Activated naive CD8-positive, alpha-beta T cell treated with anti-CD3 and anti-CD28 coated beads, Interleukin-2, amount 10 ng/mL, durations not matched to agents 7 days and 5 days (primary cell): ENCODE measurements at regions not wholly inside any gene's neighbourhood (a gene's known extent, or its start where the extent isn't known, plus 50 kb on each side); places are given as distances from the start of the nearest gene placed in this dataset.

Experiments
- ATAC-seq: fragments of 150-1000 bp; cut with Tn5 transposase; one replicate; pipeline ENCODE4 v1.10.0; 2021; ENCODE audit warnings: low read depth, moderate library complexity
- POLR2A ChIA-PET: fragments of 350-600 bp; sonication (Branson Sonifier 250); formaldehyde crosslinking; loops from one replicate; lab custom pipeline; 2021; ENCODE audit warnings: antibody characterized with exemption; lab: Charles Lee
- DNase-seq: peaks from one replicate; pipeline ENCODE4 v3.0.0; 2021
- H3K27ac Mint-ChIP-seq: one replicate; pipeline ENCODE4 v1.8.0; 2022; ENCODE audit warnings: mild to moderate bottlenecking, mixed read lengths
- H3K27me3 Mint-ChIP-seq: one replicate; pipeline ENCODE4 v1.8.0; 2022; ENCODE audit warnings: mild to moderate bottlenecking, moderate library complexity, mixed read lengths
- H3K36me3 Mint-ChIP-seq: one replicate; pipeline ENCODE4 v1.8.0; 2021; ENCODE audit warnings: mild to moderate bottlenecking, mixed read lengths
- H3K4me1 Mint-ChIP-seq: one replicate; pipeline ENCODE4 v1.8.0; 2021; ENCODE audit warnings: mixed read lengths
- H3K4me3 Mint-ChIP-seq: one replicate; pipeline ENCODE4 v1.8.0; 2022; ENCODE audit warnings: mild to moderate bottlenecking, moderate library complexity, mixed read lengths
- H3K9me3 Mint-ChIP-seq: one replicate; pipeline ENCODE4 v1.8.0; 2021; ENCODE audit warnings: mixed read lengths

DNA sequence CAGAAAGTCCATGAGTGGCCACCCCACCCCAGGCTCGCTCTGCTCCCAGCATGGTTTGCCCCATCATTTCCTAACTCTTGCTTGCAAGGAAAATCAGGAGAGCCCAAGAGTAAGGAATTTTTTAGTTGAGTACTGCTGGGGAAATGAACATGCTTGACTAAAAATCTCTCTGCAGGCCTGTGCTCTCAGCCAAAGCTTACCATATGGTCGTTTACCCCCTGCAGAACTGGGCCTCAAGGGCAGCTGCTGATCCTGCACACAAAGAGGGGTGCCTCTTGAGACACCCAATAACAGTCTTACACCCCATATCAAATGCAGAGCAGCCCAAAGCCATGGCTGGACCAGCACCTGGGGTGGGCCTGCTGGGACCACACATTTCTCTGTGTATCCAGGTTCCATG, 183.2 kb downstream of the CXCL12 start:
- Mint-ChIP-seq H3K27ac (no peak overlapping the region), H3K4me3 (no peak overlapping the region), H3K4me1 (no peaks in the 10 kb centered on the region), H3K9me3 (peaks cover 1% of the 10 kb centered on the region), H3K36me3 (no peaks in the 10 kb centered on the region), H3K27me3 (peaks cover 2% of the 10 kb centered on the region)
- DNase-seq: no peak
- no peak for ATAC-seq
- POLR2A ChIA-PET: no interaction called here

DNA sequence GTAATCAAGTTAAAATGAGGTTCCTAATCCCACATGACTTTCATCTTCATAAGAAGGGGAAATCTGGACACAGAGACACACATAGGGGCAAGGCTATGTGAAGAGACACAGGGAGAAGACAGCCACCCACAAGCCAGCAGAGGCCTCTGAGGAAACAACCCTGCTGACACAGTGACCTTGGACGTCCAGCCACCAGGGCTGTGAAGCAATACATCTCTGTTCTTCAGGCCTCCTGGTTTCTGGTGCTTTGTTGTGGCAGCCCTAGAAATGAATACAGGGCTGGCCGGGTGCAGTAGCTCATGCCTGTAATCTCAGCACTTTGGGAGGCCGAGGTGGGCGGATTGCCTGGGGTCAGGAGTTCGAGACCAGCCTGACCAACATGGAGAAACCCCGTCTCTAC, 183.9 kb downstream of the CXCL12 start:
- H3K9me3 Mint-ChIP-seq: peaks cover 1% of the 10 kb centered on the region
- POLR2A ChIA-PET: no interaction called here

DNA sequence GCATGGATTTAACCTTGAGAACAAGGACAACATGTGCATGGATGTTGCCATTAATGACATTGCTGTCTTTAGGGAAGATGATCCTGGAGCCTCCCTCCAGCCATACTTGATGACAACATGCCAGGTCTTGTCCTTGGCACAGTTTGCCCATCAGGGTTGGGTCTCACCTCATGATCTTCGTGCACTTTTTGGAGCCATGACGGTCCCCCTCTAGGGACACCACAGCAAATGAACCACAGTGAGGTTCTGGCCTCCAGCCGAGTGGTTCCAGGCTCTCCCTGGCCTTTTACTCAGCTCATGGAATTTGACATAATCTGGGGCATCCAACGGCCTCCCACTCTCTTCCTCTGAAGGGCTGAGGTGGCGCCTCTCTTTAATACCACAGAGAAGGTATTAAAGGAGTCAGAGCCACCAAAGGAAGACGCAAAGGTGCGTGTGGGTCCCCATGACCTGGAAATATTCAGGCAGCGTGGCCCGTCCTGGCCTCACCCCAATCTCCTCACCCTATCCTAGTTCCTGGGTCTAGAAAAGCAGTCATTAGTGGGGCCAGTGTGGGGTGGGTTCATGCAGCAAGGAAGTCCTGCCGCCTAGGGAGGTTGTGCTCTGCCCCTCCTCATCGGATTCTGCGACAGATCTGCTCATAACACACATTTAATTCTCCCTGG, 184.8 kb downstream of the CXCL12 start:
- POLR2A ChIA-PET: no interaction called here
- no peak for DNase-seq
- peaks cover 4% of the 10 kb centered on the region for H3K27me3 Mint-ChIP-seq

More for the DNA sequence above, 183.9 kb downstream of the CXCL12 start:
- H3K4me3 Mint-ChIP-seq: no peak overlapping the region
- H3K4me1 Mint-ChIP-seq: no peaks in the 10 kb centered on the region
- H3K27ac Mint-ChIP-seq: no peak overlapping the region
- no peak for DNase-seq
- H3K36me3 Mint-ChIP-seq: no peaks in the 10 kb centered on the region
- peaks cover 4% of the 10 kb centered on the region for H3K27me3 Mint-ChIP-seq
- no peak for ATAC-seq

DNA sequence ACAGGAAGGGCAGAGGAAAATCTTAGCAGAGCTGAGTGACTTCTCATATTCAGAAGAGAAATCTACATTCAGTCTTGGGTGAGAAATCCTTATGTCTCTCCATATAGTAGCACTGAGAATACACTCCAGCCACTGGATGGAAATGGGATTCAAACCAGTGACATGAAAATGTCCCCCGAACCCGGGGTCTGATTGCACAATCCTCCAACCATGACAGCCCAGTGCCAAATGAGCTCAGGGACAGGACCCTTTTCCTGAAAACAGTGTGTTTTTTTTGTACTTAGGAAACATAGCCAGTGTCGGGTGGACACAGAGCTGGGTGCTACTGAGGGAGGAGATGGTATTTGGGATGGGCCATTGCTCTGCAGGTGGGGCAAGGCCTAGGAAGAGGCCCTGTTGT, 185.6 kb downstream of the CXCL12 start:
- POLR2A ChIA-PET: no interaction called here

More for the DNA sequence above, 184.8 kb downstream of the CXCL12 start:
- no peaks in the 10 kb centered on the region for H3K36me3 Mint-ChIP-seq
- no peak overlapping the region for H3K27ac Mint-ChIP-seq
- ATAC-seq: no peak
- no peak overlapping the region for H3K4me3 Mint-ChIP-seq
- peaks cover 1% of the 10 kb centered on the region for H3K9me3 Mint-ChIP-seq
- H3K4me1 Mint-ChIP-seq: no peaks in the 10 kb centered on the region

DNA sequence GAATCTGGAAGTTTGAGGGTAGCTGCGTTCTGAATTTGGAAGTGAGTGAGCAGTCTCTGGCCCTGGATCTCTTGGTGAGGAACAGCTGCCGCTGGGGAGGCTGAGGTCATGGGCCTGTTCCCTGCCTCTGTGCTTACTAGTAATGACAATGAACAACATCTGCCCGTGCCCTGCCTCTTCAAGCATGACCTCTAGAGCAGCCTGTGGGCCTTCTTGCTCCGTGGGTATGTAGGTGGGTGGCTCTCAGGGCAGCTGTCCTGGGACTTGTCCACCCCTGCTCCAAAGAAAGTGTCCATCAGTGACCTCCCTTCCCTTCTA, 186.2 kb downstream of the CXCL12 start:
- no peak overlapping the region for H3K27ac Mint-ChIP-seq
- peaks cover 5% of the 10 kb centered on the region for H3K27me3 Mint-ChIP-seq
- peaks cover 1% of the 10 kb centered on the region for H3K9me3 Mint-ChIP-seq
- POLR2A ChIA-PET: no interaction called here
- no peaks in the 10 kb centered on the region for H3K36me3 Mint-ChIP-seq
- ATAC-seq (no peak), DNase-seq (no peak)
- H3K4me1 Mint-ChIP-seq: no peaks in the 10 kb centered on the region
- H3K4me3 Mint-ChIP-seq: no peak overlapping the region

More for the DNA sequence above, 185.6 kb downstream of the CXCL12 start:
- H3K9me3 Mint-ChIP-seq: peaks cover 1% of the 10 kb centered on the region
- DNase-seq: no peak
- H3K27ac Mint-ChIP-seq: no peak overlapping the region
- no peaks in the 10 kb centered on the region for H3K36me3 Mint-ChIP-seq
- peaks cover 6% of the 10 kb centered on the region for H3K27me3 Mint-ChIP-seq
- no peak for ATAC-seq
- no peak overlapping the region for H3K4me3 Mint-ChIP-seq
- no peaks in the 10 kb centered on the region for H3K4me1 Mint-ChIP-seq

DNA sequence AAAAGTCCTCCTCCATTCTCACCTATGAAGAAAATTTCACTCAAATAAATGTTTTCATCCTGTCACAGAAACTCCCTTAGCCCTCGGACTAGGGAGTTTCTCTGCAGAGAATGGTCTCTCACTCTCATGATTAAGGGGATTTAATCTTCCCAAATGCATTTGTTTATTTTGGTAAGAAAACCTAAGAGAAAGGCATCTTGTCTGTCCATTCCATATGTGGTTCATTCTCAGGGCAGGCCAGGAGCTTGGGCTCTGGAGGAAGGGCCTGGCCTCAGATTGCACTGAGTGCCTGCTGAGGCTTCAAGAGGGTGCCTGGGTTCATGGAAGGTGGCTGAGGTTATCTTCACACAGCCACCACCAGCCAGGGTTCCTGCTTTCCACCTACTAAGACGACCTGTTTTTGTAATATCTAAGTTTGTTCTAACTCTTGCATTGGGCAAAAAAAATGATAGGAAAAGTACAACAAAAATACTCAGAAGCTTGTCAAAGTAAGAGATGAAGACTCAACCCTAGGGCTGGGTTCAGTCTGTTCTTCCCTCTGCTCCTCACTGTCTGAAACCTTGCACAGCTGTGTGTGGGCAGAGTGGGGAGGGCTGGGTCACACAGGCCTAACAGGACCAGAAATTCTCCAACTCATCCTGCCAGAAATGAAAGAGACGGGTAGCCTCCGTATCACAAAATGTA, 186.7 kb downstream of the CXCL12 start:
- POLR2A ChIA-PET: no interaction called here
- peaks cover 5% of the 10 kb centered on the region for H3K27me3 Mint-ChIP-seq
- no peak for DNase-seq

DNA sequence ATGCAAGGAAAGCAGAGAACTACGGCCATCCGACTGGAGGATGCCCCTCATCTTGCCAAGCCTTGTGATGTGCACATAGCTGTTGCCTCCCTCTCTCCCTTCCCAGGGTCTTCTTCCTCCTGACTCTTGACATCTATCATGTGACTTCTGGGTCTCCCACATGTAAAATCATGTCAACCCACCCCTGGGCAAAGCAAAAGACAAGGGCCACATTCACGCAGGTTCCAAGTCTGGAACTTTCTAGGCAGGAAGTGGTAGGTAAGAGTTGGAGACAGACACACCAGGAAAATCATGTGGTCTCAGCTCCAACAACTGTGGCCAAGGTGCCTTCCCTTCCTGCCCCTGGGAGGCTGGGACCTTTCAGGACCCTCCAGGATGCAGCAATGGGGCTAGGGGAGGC, 187.3 kb downstream of the CXCL12 start:
- no peaks in the 10 kb centered on the region for H3K4me1 Mint-ChIP-seq
- H3K36me3 Mint-ChIP-seq: no peaks in the 10 kb centered on the region
- POLR2A ChIA-PET: no interaction called here

More for the DNA sequence above, 186.7 kb downstream of the CXCL12 start:
- Mint-ChIP-seq H3K4me1 (no peaks in the 10 kb centered on the region), H3K4me3 (no peak overlapping the region), H3K36me3 (no peaks in the 10 kb centered on the region), H3K27ac (no peak overlapping the region), H3K9me3 (peaks cover 1% of the 10 kb centered on the region)
- ATAC-seq: no peak

DNA sequence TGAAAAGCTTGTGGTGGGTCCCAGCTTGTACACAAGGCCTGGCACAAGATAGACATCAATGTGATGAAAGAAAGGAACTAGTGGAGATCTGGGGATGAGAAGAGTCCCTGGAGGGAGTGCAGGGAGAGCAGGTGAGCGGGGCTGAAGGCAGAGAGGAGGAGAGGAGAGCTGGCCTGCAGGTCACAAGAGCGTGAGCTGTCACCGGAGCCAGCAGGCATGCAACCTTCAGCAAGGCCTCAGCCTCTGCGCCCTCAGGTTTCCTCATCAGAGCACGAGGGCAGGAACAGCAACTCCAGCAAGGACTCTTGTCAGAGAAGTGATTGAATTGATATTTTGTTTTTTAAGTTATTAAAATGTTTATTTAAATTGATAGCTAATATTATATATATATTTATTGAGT, 188.6 kb downstream of the CXCL12 start:
- no peak overlapping the region for H3K4me3 Mint-ChIP-seq
- H3K36me3 Mint-ChIP-seq: no peaks in the 10 kb centered on the region
- peaks cover 5% of the 10 kb centered on the region for H3K27me3 Mint-ChIP-seq
- no peak for DNase-seq
- H3K27ac Mint-ChIP-seq: no peak overlapping the region
- H3K4me1 Mint-ChIP-seq: no peaks in the 10 kb centered on the region
- POLR2A ChIA-PET: no interaction called here
- ATAC-seq: no peak
- H3K9me3 Mint-ChIP-seq: peaks cover 1% of the 10 kb centered on the region

More for the DNA sequence above, 187.3 kb downstream of the CXCL12 start:
- Mint-ChIP-seq H3K9me3 (peaks cover 1% of the 10 kb centered on the region), H3K27me3 (peaks cover 5% of the 10 kb centered on the region), H3K4me3 (no peak overlapping the region), H3K27ac (no peak overlapping the region)
- no peak for DNase-seq
- no peak for ATAC-seq

DNA sequence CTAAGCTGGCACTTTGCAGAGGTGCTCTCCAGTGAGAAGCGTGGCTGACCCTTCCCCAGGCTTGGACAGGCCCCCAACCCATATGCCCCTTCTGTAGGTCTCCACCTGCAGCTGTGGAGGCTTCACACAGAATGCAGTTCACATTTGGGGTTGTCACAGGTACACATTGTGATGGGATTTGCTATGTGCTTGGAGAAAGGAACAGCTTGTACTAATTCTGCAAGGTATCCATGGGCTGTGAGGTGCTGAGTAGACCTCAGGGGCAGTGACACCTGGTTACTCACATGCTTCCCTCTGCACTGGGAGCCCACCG, 188.9 kb downstream of the CXCL12 start:
- ATAC-seq: no peak
- Mint-ChIP-seq H3K27ac (no peak overlapping the region), H3K4me3 (no peak overlapping the region), H3K27me3 (peaks cover 5% of the 10 kb centered on the region), H3K4me1 (no peaks in the 10 kb centered on the region), H3K36me3 (no peaks in the 10 kb centered on the region), H3K9me3 (peaks cover 1% of the 10 kb centered on the region)
- POLR2A ChIA-PET: no interaction called here
- no peak for DNase-seq

DNA sequence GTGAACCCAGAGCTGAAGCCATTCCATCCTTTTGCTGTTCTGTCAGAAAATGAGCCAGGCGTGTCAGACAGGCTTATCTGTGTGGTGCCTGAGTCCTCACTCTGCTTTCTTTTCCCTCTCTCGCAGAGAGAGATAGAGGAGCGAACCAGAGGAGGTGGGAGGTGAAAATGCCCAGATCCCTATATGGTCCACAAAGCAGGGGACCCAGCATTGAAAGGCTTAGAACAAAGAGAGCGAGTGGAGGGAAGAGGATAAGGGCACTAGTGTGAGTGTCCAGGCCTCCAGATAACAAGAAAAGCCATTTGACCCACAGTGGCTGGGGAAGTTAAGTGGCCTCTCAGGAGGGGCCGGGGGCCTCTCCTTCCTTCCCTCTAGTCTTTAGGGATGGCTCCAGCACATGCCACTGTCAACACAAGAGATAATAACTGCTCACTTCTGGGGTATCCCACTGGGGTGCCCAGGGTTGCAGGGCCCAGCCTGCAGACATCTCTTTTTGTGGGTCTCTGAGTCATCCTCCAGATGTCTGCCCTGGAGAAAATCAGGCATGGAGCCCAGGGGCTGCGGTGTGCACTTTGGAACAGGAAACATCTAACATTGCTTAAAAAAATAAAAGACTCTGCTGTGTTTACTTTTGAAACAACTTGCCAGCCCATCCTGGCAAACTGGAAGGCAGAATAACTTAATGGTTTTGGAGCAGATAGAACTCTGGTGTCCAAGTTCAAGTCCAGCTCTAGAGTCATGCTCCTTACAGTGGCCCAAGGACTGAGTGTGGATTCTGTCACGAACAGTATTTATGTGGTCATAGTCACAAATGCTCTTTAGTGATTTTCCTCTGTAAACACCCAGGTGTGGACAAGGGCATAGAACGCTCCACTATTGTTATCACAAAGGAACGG, 189.5 kb downstream of the CXCL12 start:
- Mint-ChIP-seq H3K9me3 (no peaks in the 10 kb centered on the region), H3K27ac (no peak overlapping the region), H3K4me3 (no peak overlapping the region), H3K27me3 (peaks cover 5% of the 10 kb centered on the region), H3K4me1 (no peaks in the 10 kb centered on the region), H3K36me3 (no peaks in the 10 kb centered on the region)
- no peak for DNase-seq
- ATAC-seq: no peak
- POLR2A ChIA-PET: no interaction called here

DNA sequence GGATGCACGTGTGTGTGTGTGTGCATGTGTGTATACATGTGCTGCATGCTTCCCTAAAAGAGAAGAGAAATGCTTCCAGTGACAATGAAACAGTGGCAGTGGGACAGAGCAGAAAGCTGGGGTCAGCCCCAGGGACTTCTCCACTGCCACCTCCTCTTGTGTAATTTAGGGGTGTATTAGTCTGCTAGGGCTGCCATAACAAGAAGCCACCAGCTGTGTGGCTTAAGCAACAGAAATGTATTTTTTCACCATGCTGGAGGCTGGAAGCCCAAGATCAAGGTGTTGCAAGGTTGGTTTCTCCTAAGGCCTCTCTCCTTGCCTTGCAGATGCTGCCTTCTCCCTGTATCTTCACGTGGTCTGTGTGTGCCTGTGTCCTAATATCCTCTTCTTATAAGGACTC, 190.5 kb downstream of the CXCL12 start:
- ATAC-seq (no peak), DNase-seq (no peak)
- POLR2A ChIA-PET: no interaction called here
- Mint-ChIP-seq H3K27ac (no peak overlapping the region), H3K4me3 (no peak overlapping the region), H3K4me1 (no peaks in the 10 kb centered on the region), H3K36me3 (no peaks in the 10 kb centered on the region), H3K9me3 (no peaks in the 10 kb centered on the region), H3K27me3 (peaks cover 5% of the 10 kb centered on the region)

DNA sequence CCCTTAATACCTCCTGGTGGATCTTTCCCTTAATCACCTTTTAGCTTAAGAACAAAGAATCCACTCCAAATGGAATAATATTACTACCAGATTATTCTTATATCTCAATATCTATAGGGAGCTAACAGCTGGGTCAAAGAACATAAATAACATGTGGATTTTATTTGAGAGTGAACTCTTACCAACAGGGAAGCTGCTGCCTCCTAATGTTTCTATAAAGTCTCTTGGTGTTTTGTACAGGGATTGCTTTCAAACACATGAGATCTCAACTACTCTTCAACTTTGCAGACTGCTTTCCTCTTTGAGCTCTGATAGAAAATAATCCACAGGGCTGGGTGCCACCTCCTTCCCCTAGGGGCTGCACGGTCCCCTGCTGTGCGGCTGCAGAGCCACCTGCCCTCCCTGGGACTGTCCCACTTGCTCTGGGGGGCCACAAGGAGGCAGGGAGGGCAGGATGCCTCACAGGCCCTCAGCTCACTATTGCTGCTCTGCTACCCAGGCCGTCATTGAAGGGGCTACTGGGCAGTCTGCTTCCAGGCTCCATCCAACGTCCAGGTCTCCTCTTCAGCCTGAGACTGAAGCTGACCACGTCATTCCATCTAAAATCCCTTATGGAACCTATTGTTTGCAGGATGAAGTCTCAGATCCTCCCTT, 191.2 kb downstream of the CXCL12 start:
- POLR2A ChIA-PET: no interaction called here
- Mint-ChIP-seq H3K4me1 (no peaks in the 10 kb centered on the region), H3K27ac (no peak overlapping the region), H3K4me3 (no peak overlapping the region), H3K9me3 (no peaks in the 10 kb centered on the region), H3K36me3 (no peaks in the 10 kb centered on the region), H3K27me3 (peaks cover 5% of the 10 kb centered on the region)
- no peak for DNase-seq
- ATAC-seq: no peak

DNA sequence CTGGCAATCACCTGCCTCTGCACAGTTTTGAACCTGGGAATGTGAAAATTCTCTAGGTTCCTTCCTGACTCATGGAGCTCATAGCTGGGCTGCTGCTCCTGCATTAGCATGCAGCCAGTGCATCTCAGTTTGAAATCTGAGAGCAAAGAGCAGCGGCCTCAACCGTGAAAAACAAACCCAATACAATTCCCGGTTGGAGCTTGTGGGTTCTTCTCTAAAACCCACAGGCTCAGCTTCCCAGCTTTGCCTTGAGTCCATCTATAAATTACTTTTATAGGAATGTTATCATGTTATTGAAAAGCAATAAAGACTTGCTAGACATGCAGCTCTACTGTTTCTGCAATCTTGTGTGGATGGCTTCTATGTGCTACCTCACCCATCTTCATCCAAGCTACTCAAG, 191.7 kb downstream of the CXCL12 start:
- DNase-seq (no peak), ATAC-seq (no peak)
- POLR2A ChIA-PET: no interaction called here
- H3K4me3 Mint-ChIP-seq: no peak overlapping the region
- H3K27ac Mint-ChIP-seq: no peak overlapping the region
- H3K27me3 Mint-ChIP-seq: peaks cover 5% of the 10 kb centered on the region
- H3K9me3 Mint-ChIP-seq: no peaks in the 10 kb centered on the region
- H3K4me1 Mint-ChIP-seq: no peaks in the 10 kb centered on the region
- H3K36me3 Mint-ChIP-seq: no peaks in the 10 kb centered on the region
